Keratinocyte (primary cell): ENCODE measurements at regions not wholly inside any gene's neighbourhood (a gene's known extent, or its start where the extent isn't known, plus 50 kb on each side); places are given as distances from the start of the nearest gene placed in this dataset.

ENCODE experiments used
- CTCF ChIP-seq, 3 experiments: IDR thresholded peaks in 1 of 3; conservative IDR thresholded peaks in 1 of 3; optimal IDR thresholded peaks in 1 of 3; 2 replicates in 2 of 3; 3 replicates in 1 of 3; pipeline versions ENCODE3 to v1.5.1; 2011; ENCODE audit warnings: low read length in 3 of 3, mild to moderate bottlenecking in 3 of 3, moderate library complexity in 2 of 3, control low read depth in 1 of 3, inconsistent platforms in 1 of 3; ENCODE audit not compliant: insufficient read depth in 2 of 3; ENCODE audit errors: extremely low read depth in 1 of 3
- EZH2 ChIP-seq: IDR thresholded peaks from one replicate; pipeline ENCODE4 v1.6.1; 2012; ENCODE audit warnings: inconsistent platforms, mild to moderate bottlenecking, low read length, moderate library complexity

GRCh38 chr11:81839976-81840375 lies 893.7 kb downstream of the FAM181B start:
- TF ChIP-seq CTCF (optimal IDR thresholded peaks at IDR 0.05 in 1 of 3, IDR thresholded peaks at IDR 0.05 in 1 of 3, conservative IDR thresholded peaks at IDR 0.05 in 1 of 3; ENCODE audit: extremely low read depth in 1 of 3, insufficient read depth in 2 of 3, low read length in 3 of 3) (no peak), EZH2 (no peak)
